ENCODE measurements at regions not wholly inside any gene's neighbourhood (a gene's known extent, or its start where the extent isn't known, plus 50 kb on each side); places are given as distances from the start of the nearest gene placed in this dataset.

GRCh38 chr1:60742339-60742738, 340.0 kb upstream of the NFIA start:
- CTCF ChIA-PET: no interaction called here
- POLR2A ChIA-PET: no interaction called here
- Mint-ChIP-seq H3K27me3 (no peaks in the 10 kb centered on the region), H3K4me3 (no peak overlapping the region), H3K27ac (no peak overlapping the region), H3K9me3 (no peaks in the 10 kb centered on the region), H3K36me3 (ENCODE audit: low read depth) (no peaks in the 10 kb centered on the region), H3K4me1 (no peaks in the 10 kb centered on the region)
- DNase-seq: no peak
- no peak for ATAC-seq (ENCODE audit: low read depth)
- intact Hi-C loops (cut with micrococcal nuclease): no loop called here
- no peak for TF ChIP-seq CTCF (IDR thresholded peaks at IDR 0.05)

- intact Hi-C loops (cut with micrococcal nuclease): no loop called here
- Mint-ChIP-seq H3K27ac (no peak overlapping the region), H3K36me3 (ENCODE audit: low read depth) (no peaks in the 10 kb centered on the region), H3K27me3 (no peaks in the 10 kb centered on the region), H3K4me1 (no peaks in the 10 kb centered on the region), H3K4me3 (no peak overlapping the region), H3K9me3 (no peaks in the 10 kb centered on the region)
- ATAC-seq (ENCODE audit: low read depth): no peak
- no peak for DNase-seq
- ChIA-PET POLR2A (no interaction called here), CTCF (no interaction called here)
- no peak for TF ChIP-seq CTCF (IDR thresholded peaks at IDR 0.05)
Observed at GRCh38 chr1:60740154-60740553, 342.2 kb upstream of the NFIA start.

- H3K27ac Mint-ChIP-seq: no peak overlapping the region
- no peaks in the 10 kb centered on the region for H3K4me1 Mint-ChIP-seq
- POLR2A ChIA-PET: no interaction called here
- no peaks in the 10 kb centered on the region for H3K27me3 Mint-ChIP-seq
- H3K9me3 Mint-ChIP-seq: no peaks in the 10 kb centered on the region
- CTCF ChIA-PET: no interaction called here
- H3K36me3 Mint-ChIP-seq (ENCODE audit: low read depth): no peaks in the 10 kb centered on the region
- ATAC-seq (ENCODE audit: low read depth) (no peak), DNase-seq (no peak)
- no peak for TF ChIP-seq CTCF (IDR thresholded peaks at IDR 0.05)
- intact Hi-C loops (cut with micrococcal nuclease): no loop called here
- H3K4me3 Mint-ChIP-seq: no peak overlapping the region
Observed at GRCh38 chr1:60739729-60740128, 342.6 kb upstream of the NFIA start.

GRCh38 chr1:60732977-60733401, 349.4 kb upstream of the NFIA start:
- no peaks in the 10 kb centered on the region for H3K4me1 Mint-ChIP-seq
- H3K27me3 Mint-ChIP-seq: peaks cover 2% of the 10 kb centered on the region
- TF ChIP-seq CTCF (IDR thresholded peaks at IDR 0.05): no peak
- no peak overlapping the region for H3K4me3 Mint-ChIP-seq
- ATAC-seq (ENCODE audit: low read depth) (no peak), DNase-seq (no peak)
- H3K27ac Mint-ChIP-seq: no peak overlapping the region
- CTCF ChIA-PET: no interaction called here
- POLR2A ChIA-PET: no interaction called here
- no peaks in the 10 kb centered on the region for H3K9me3 Mint-ChIP-seq
- intact Hi-C loops (cut with micrococcal nuclease): no loop called here
- H3K36me3 Mint-ChIP-seq (ENCODE audit: low read depth): no peaks in the 10 kb centered on the region

GRCh38 chr1:60731321-60731720, 351.0 kb upstream of the NFIA start:
- POLR2A ChIA-PET: no interaction called here
- CTCF ChIA-PET: no interaction called here
- DNase-seq (no peak), ATAC-seq (ENCODE audit: low read depth) (no peak)
- Mint-ChIP-seq H3K4me3 (no peak overlapping the region), H3K27ac (no peak overlapping the region), H3K4me1 (no peaks in the 10 kb centered on the region), H3K9me3 (no peaks in the 10 kb centered on the region), H3K27me3 (peaks cover 2% of the 10 kb centered on the region), H3K36me3 (ENCODE audit: low read depth) (no peaks in the 10 kb centered on the region)
- no peak for TF ChIP-seq CTCF (IDR thresholded peaks at IDR 0.05)
- intact Hi-C loops (cut with micrococcal nuclease): no loop called here
